T-helper 2 cell (primary cell): ENCODE measurements at regions not wholly inside any gene's neighbourhood (a gene's known extent, or its start where the extent isn't known, plus 50 kb on each side); places are given as distances from the start of the nearest gene placed in this dataset.
A peak's percentile ranks its signal among the peaks of the same experiment; 100 is the strongest.
"Not testable (repeated sequence)": the region's sequence is repeated elsewhere in the genome, so short reads cannot be mapped to it uniquely, and the experiment has no call there.

Experiments
- DNase-seq, 5 experiments: peaks; one replicate each; pipeline versions ENCODE4 v3.0.0 to v3.0.0-alpha.2; 2012 to 2022

DNA sequence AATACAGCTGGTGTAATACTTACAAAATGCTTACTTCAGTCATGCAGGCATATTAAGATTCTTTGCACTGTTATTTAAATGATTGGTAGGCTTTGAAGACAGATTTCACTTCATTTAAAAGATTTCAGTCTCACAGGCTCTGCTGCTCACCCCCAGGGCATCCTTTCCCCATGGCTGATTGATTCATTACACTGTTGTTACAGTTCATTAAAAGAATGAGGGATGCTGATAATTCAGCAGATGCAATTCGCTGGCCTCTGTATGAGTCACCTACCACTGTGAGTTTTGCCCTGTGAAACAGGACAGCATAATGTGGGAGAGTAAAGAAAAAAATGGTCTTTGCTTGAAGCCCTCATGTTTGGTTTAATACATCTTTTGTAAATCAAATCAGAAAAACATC lies 246.9 kb downstream of the CYLC2 start:
- DNase-seq = no peak

DNA sequence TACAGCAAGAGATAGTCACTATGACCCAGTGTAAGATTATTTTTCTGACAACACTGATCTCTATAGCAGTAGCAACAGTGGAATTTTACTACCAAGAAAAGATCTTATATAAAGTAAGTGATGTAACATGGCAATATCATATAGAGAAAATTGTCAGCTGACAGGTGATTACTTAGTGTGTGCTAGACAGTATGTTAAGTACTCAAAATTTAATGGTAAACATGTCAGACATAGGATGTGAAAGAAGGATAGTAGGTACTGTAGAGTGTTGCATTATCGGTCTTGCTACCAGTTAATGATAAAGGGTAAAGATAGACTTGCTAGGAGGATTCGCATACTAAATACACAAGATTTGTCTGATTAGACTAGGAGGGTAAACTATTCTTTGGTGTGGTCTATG lies 247.4 kb downstream of the CYLC2 start:
- DNase-seq = no peak

DNA sequence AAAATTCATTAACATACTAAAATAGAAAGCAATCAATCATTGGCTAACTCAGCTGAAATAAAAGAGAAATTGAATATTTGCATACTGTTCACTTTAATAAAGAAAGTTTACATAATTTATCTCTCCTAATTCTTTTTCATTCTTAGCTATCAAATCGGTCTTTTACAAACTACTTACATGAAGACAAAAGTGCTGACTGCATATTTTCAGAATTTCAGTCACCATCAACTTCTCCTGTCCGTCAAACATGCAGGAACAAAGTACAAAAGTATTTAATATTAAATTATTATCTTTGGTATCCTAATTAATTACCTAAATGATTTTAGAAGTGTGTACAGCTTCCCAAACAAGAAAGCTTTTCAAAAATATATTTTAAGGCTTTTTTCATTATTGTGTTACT lies 248.4 kb downstream of the CYLC2 start:
- DNase-seq = no peak

DNA sequence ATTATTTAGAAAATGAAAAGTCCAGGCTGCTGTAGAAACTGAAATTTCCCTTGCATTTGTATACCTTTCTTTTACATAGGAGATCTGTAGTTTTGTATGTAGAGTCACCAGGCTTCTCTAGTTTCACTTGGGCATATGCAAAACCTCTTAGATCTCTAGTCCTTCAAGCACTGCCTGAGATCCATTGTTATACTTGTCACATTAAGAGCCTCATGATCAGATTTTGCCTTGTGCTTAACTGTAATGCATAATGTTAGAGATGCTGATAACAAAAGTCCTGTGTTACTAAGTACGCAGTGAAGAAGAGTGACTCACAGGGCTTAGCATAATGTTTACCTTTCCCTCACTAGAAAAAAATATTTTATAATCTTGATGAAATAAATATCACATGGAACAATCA lies 250.2 kb downstream of the CYLC2 start:
- no peak for DNase-seq

DNA sequence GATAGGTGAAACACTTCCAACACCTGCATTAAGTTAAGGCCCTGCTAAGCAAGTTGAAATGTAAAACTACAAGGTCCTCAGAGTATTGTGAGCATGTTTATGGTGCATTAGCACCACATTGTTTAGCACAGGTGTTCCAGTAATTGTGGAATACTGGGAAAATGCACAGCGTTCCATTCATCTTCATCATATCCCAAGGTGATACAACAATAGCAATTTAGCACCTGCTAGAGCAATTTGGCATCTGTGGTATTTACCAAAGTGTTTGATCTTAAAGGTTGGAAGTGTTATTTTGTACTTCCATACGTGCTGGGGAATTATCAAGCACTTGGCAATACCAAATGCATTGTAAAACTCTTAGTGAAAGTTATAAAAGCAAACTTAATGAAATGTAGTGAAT lies 266.8 kb downstream of the CYLC2 start:
- DNase-seq = no peak

DNA sequence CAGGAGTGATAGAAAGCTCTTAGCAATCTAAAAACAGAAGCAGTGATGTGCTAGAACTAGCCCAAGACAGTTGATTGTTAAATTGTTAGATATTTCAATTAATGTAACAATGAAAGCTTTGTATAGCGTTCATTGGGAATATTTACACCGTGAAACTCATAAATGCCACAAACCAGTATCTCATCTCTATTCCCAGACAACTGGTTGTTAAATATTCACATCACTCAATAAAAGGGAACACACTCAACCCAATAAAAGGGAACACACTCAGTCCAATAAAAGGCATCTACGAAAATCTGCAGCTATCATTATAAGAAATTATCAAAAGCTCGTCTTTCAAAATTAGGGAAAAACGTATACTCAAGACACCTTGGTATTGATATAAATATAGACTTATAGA lies 270.9 kb downstream of the CYLC2 start:
- no peak for DNase-seq

DNA sequence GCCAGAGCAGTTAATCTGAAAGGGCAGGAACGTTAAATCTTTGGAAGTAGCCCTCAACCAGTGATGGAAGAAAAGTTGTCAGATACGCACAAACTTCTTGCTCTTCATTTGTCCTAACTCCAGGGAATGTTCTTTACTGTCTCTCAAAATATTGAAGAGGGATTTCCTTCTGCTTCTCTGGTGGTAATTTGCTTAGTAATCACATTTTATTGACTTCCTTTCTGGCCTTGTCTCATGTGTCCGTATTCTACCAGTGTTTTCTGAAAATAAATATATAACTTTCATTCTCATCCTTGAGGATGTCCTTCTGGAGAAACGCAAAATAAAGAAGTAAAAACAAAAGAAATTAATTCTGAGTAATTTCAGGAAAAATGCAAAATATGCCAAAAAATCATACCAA lies 282.1 kb downstream of the CYLC2 start:
- DNase-seq = no peak

DNA sequence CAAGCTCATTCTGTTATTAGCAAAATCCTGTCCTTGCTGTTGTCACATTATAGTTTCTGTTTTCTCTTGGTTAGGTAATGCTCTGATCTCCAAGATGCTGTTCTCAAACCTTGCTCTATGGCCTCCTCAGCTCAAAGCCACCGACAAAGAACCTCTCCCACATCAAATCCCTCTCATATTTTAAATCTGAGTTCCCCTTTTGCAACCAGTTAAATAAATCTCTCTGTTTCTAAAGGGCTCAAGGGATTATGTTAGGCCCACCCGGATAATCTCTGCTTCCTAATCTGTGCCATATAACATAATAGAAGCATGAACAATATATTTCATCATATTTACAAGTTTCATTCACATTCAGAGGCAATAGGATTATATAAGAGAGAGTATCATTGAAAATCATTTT lies 286.0 kb downstream of the CYLC2 start:
- DNase-seq = no peak

DNA sequence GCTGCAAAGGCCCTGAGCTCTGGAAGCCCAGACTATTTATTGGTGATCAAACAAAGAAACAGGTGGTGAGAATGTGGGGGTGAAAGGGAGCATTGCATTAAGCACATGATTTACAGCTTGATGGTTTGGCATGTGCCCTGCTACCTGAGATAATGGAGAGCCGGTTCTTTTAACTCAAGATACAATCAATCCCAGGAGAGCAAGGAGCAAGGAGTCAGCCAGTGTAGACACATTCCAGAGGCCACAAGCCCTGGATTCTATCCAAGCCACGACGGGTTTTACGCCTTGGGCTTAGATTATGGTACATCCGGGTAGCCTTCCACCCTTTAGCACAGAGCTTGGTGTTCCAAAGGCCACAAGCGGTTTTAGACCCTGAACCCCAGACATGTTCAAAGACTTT lies 292.2 kb downstream of the CYLC2 start:
- no peak for DNase-seq

DNA sequence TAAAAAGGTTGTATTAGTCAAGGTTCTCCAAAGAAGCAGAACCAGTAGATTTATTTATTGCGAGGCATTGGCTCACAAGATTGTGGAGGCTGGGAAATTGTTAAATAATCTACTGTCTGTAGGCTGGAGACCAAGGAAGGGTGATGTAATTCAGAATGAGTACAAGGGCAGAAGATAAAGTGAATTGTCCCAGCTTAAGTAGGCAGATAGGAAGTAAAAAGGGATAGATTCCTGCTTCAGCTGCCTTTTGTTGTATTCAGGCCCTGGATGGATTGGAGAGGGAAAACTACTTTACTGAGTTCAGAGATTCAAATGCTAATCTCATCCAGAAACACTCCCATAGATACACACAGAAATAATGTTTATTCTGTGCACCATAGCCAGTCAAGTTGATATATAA lies 301.1 kb downstream of the CYLC2 start:
- DNase-seq = no peak

DNA sequence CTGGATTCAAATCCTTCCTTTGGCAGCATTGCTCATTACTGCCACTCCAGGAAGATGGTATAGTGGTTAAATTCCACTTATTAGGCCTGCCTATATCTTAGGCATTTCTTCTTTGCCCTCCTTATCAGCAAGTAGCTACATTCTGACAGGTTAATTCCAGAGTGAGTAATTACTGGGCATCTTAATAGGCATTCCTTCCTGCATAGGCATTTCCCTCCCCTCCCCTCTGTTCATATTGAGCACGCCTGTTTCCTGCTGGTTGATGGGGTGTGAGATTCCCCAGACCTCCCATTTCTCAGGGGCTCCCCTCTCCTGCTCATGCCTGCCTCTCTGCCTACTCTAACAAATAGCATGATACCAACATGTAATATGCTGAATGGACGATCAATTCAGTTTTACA lies 305.9 kb downstream of the CYLC2 start:
- no peak for DNase-seq

DNA sequence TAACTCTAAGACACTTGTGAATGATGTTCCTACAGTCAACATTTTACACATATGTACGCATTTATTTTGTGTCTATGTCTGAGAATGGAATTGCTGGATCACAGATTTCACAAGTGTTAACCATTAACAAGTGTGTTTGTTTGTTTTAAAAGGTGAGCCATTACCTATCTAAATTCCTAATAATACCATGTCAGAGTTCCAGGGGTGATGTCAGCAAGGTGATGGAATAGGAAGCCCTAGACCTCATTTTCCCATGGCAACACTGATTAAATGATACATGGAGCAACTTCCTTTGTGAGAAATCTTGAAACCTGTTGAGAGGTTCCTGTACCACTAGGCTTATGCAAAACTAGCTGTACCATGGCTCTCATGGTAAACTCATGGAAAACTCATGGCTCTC lies 309.7 kb downstream of the CYLC2 start:
- no peak for DNase-seq

DNA sequence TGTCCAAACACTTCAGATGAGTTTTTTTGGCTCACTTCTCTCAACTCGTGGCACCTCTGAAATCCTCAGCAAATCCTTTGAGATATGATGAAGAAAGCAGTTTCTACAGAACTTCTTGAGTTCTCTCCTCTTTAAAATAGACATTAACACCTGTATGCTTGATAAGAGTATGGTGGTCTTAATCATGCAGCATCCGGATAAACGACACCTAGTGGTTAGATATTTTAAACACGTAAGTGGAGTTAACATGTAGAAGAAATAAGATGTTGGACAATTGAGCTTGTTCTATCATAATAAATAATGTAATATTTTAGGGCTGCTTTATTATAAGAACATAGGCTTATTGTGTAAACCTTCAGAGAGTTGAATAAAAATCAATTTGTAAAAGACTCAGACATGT lies 324.8 kb downstream of the CYLC2 start:
- no peak for DNase-seq

DNA sequence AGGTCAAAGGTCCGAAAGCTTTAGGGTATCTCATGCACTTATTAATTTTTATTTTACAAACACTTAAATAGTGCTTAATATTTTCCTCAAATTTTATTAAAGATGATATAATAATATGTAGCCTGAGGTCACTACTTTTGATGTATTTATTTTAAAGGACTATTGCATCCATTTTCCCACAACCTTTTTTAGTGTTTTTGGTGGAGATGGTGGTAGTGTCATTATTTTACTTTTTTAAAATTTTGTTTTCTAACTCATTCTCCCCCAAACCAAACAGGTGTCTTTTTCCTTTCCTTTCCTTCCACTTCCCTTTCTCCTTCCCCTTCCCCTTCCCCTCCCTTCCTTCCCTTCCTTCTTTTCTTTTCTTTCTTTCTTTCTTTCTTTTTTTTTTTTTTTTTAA lies 328.6 kb downstream of the CYLC2 start:
- DNase-seq = no peak

DNA sequence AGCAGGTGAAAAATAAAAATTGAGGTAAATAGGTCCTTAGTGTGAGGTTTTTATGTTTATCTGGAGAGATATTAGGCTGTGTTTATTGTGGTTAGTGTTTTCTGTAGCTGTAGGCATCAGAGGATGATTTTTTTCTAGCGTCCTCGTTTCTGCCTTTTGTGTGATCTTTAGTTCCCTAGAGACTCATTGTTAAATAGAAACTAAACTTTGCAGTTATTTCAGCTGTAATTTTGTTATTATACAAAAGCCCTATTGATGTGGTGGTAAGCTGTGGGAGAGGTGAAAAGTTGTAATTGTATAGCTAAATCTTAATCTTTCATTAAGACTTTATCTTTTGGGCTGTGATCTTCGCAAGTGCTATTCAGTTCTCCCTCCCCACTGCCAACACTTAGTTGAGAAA lies 340.3 kb downstream of the CYLC2 start:
- DNase-seq = no peak

DNA sequence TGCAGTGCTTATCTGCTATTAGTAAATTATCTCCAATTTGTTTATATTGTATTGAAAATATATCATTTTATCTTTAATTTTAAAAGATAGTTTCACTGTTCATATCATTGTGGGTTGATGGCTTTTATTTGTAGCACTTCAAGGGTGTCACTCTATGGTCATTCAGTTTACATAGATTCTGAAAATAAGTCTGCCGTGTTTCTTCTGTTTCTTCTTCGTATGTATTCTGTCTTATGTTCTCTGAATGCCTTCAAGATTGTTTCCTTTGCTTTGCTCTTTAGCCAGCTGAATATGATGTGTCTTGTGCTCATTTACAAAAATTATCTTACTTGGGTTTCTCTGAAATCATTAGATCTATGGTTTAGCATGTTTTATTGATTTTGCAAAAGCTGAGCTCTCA lies 359.9 kb downstream of the CYLC2 start:
- DNase-seq = no peak

DNA sequence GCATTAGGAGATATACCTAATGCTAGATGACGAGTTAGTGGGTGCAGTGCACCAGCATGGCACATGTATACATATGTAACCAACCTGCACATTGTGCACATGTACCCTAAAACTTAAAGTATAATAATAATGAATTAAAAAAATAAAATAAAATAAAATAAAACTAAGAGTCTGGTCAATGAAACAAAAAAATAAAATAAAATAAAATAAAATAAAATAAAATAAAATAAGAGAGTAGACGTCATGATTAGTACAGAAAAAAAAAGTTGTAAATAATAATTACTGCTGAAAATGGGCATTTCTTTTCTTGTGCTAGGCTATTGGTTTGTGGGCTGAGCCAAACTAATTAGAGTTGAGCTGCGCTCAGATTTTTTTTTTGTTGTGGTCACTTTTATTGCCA lies 362.8 kb downstream of the CYLC2 start:
- DNase-seq = not testable (repeated sequence)

DNA sequence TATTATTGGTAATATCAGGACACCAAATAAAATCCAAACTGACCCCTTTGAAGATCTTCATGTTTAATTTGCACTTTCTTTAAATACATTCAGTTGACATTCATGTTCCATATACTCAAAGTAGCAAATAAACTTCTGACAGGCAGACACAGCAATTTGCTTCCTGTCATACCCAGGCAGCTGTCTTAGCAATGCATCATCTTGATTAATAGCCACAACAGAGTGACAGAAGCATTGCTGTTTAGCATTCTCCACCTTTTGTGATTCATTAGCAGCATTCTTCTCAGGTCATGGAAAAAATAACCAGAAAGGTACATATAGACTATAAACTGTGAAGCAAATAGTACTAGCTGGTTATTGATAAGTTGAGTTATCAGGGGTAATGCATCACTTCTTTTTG lies 366.8 kb downstream of the CYLC2 start:
- no peak for DNase-seq

DNA sequence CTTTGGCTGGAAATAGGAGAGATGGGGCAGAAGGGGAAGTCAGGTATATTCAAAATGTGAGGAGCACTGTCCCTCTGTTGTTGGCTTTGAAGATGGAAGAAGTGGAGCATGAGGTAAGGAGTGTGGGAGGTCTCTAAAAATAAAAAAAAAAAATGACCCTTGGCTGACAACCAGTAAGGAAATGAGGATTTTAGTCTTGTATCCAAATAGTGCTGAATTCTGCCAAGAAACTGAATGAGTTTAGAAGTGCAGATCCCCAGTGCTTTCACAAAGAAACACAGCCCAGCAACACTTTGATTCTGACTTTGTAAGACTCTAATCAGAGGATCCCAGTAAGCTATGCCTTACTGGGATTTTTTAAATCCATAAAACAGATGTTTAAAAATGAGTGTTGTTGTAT lies 367.9 kb downstream of the CYLC2 start:
- DNase-seq = no peak

DNA sequence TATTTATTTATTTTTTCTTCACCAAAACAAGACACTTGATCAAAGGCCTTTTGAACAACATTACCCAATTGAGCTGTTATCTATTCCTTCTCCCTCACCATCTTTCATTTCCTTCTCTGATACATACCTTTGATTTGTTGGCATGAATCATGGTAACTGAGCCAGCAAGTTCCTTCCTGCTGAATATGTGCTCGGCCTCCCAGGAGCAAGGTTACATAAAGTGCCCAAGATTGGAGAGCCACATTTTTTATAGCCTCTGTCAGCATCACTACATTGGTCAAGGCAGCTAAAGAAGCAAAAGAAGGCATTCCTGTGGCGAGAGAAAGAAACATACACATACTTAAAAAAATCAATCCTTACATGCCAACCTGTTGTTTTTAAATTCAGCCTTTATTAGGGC lies 369.6 kb downstream of the CYLC2 start:
- DNase-seq = no peak

DNA sequence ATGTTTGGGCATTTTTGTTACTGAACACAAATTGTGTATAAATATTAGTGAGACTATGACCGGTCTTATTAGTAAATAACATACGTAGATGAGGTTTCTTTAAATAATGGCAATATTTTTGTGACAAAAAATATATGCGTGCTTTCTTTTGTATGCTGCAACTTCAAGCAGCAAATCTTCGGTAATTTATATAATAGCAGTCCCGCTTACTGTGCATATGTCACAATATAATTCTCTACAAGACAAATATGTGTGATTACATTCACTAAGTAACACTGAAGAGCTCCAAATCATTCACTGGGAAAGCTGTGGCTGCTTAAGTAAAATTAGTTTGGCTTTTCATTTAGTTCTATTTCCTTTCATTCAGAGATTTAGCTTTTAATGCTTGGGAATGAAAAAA lies 376.0 kb downstream of the CYLC2 start:
- DNase-seq = no peak

DNA sequence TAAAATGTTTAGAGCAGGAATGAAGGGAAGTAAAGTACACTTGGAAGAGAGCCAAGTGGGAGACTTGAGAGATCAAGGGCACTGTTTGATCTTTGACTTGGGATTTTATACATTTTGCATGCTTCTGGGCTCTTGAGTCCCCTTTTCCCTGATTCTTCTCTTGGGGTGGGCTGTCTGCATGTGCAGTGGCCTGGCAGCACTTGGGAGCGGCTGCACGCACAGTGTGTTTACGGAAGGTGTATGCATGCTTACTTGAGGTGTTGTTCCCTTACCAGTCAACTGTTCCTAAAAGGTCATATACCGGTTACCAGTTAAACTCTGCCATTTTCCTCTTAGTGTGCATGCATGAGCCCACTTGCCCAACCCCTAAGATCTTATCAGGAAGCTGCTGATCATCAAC lies 377.7 kb downstream of the CYLC2 start:
- no peak for DNase-seq

DNA sequence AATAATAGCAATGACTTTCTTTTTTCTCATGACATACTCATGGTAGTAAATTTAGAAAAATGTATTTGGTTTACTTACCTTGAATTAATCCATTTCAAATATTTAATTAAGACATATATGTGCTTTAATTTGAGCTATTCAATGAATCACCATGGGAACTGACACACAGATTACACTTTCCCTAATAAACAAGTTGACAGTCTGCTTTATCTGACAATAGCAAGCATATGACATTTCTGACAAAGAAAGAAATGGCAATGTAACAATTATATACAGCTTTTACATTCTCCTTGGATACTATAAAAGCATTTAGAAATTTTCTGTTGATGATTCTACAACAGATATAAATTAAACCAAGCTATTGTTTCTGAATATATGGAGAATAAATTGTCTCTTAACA lies 382.5 kb downstream of the CYLC2 start:
- no peak for DNase-seq

DNA sequence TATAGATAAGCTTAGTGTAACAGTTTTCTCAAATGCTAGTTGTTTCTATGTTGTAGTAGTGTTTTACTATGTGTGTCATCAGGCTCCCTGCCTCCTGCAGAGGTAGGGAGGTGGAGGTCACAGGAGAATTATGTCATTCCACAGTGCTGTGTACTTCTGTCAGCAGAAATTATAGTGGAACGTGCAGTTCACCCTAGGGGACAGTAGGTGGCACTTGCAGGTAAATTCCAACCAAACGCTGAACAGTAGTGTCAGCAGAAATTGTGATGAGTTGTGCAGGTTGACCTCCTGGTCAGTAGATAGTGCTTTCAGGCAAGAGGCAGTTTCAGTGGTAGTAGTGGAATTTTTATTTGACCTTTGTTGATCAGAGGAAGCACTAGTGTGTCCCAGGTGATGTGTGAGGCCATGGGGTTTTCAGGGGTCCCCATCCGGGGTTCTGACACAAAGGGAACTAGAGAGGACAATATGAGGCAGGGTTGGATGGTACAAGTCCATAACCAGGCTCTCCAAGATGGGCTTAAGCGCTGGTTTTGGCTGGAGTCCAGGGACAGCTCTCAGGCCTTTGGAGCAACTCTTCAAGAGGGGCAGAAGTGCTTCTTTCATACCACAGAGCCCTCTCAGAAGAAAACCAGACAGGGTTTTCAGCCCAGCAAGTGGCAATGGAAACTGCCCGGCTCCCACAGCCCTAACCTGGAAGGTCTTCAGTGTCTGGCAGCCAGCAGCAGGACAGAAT lies 402.9 kb downstream of the CYLC2 start:
- DNase-seq = peak in 1 of 5 experiments; percentile 39

DNA sequence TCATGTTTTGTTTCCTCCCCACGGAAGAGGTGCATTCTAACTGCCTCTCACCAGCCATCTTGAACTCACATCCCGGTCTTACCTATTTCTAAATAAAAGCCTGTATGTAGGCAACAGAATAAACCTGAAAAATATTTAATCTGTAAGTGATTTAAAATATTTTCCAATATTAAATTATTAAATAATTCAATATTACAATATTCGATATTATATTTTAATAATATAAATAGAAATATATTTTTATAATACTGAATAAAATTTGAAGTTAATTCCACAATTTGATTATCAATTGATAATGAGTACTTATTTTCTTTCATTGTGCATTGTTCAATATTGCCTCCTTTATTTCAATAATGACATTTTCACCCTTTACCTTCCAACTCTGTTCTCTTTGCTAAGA lies 404.4 kb downstream of the CYLC2 start:
- no peak for DNase-seq

DNA sequence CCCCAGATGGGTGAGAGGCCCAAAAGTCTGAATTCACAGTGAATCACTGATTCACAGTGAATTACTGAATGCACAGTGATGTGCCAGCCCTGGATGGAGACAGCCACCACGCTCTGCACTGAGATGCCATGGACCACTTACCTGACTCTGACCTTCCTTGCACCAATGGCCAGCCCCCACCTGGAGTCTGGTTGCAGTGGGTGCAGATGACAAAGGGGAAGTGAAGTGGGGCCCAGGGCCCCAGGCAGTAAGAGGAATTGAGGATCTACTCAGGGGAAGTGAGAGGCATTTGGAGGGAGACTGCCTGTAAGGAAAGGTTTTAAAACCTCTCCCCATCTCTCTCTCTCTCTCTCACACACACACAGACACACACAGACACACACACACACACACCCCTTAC lies 412.1 kb downstream of the CYLC2 start:
- DNase-seq = no peak
